Motor neuron (in vitro differentiated cells): ENCODE measurements at regions not wholly inside any gene's neighbourhood (a gene's known extent, or its start where the extent isn't known, plus 50 kb on each side); places are given as distances from the start of the nearest gene placed in this dataset.

ENCODE experiments used
- ATAC-seq, 8 experiments: fragments of 200-7000 bp; cut with Tn5 transposase; replicated peaks in 6 of 8; 2 replicates each; pipeline ENCODE4 v1.8.0; 2021; ENCODE audit warnings: mild to moderate bottlenecking in 8 of 8, moderate library complexity in 8 of 8
- H3K27ac ChIP-seq, 2 donors: fragments of 250-450 bp; sonication (Bioruptor Pico); 2 replicates each; pipeline ENCODE4 v1.9.0; 2021; ENCODE audit warnings: antibody characterized with exemption in 2 of 2, mild to moderate bottlenecking in 2 of 2, moderate library complexity in 1 of 2
- H3K4me1 ChIP-seq, 2 donors: fragments of 250-450 bp; sonication (Bioruptor Pico); replicated peaks in 1 of 2; 2 replicates each; pipeline ENCODE4 v1.6.1; 2021; ENCODE audit warnings: antibody characterized with exemption in 2 of 2, mild to moderate bottlenecking in 2 of 2, moderate library complexity in 1 of 2
- H3K4me3 ChIP-seq, 5 donors: fragments of 250-450 bp; sonication (Bioruptor Pico); 2 replicates each; pipeline ENCODE4 v1.9.0; 2021; ENCODE audit warnings: antibody characterized with exemption in 5 of 5, mild to moderate bottlenecking in 5 of 5, moderate library complexity in 4 of 5
- WGBS, 10 experiments: fragments of 450-650 bp; shearing (Covaris generic); methylation state at CpG; one replicate each; pipeline ENCODE4 v1.0.0; 2022; 5-methylcytosine and 5-hydroxymethylcytosine counted together
- in situ Hi-C, 9 experiments: fragments of 400-800 bp; cut with MboI; loops; one replicate each; pipeline ENCODE4 v1.15.0; 2021; ENCODE audit warnings: low sequenced_read_pairs in 9 of 9, low pct_unique_long_range_greater_than_20kb in 2 of 9; ENCODE audit not compliant: unreplicated experiment in 9 of 9

DNA sequence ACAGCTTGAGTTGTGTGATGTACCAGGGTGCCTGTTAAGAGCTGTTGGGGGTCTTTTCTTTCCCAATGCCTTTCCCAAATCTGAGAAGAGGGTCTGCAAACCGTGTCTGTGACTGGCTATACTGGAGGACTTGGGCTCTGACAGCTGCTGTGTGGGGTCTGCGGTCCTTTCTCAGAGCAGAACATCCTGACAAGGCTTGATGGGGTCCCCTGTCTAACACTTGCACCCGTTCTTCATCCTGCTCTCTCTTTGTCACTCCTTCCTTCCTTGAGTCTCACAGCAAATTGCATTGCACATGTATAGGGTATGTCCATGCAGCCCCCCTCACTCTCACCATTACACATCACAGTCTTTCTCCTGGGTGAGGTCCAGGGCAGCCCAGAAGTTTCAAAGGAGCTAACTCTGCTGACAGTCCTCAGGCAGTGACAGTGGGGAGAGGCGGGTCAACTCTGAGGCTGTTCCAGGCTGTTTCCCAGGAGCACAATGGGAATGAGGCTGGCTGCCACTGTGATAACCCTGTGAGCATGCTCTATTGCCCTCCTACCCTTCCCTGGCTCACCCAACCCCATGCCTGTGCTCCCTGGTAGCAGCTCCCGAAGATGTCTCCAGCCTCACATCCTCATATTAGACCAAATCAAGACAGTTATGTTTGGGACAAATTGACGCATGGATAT, 163.2 kb upstream of the GGTLC1 start:
- no peak overlapping the region for H3K4me3 ChIP-seq

DNA sequence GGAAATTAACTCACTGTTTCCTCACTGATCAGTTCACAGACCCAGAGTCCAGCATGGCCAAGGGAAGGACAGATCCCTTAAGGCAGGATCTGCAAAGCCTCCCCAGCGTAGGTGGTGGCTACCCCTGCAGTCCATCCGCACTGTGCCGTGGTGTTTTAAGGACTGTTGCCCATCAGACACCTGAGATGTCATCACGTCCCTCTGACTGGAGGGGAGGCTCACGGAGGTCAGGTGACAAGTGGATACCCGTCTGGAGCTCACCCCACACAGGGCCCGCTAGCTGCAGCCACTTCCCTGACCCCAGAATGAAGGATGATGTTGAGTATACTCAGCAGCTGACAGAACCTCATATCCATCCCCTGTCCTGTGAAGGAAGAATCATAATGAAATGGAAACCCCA, 161.8 kb upstream of the GGTLC1 start:
- in situ Hi-C loops, result loop anchor here in 1 of 9 experiments (25.0 kb wide), 1 partner anchor 312 kb away; the partner anchor contains the start of gene SYNDIG1
- no peak for ATAC-seq
- Histone ChIP-seq H3K4me1 (peaks cover 0 to 7% of the 10 kb centered on the region in 2 donors), H3K27ac (no peak overlapping the region), H3K4me3 (no peak overlapping the region)
- 17 to 100% (median 80%) methylated on average over 1 to 7 of the region's 7 CpGs; no CpG with 5 or more reads in 1 of the 10 experiments for WGBS, 10 experiments

More for the DNA sequence above, 163.2 kb upstream of the GGTLC1 start:
- peak in 5 of 8 experiments; percentile 40 to 85 (median 58) for ATAC-seq
- in situ Hi-C loops, result loop anchor here in 1 of 9 experiments (25.0 kb wide), 1 partner anchor 311 kb away; the partner anchor contains the start of gene SYNDIG1
- no peak overlapping the region for H3K27ac ChIP-seq
- WGBS, 10 experiments, result 25 to 100% (median 70%) methylated on average over 1 to 5 of the region's 6 CpGs; no CpG with 5 or more reads in 1 of the 10 experiments
- peaks cover 0 to 7% of the 10 kb centered on the region in 2 donors for H3K4me1 ChIP-seq

DNA sequence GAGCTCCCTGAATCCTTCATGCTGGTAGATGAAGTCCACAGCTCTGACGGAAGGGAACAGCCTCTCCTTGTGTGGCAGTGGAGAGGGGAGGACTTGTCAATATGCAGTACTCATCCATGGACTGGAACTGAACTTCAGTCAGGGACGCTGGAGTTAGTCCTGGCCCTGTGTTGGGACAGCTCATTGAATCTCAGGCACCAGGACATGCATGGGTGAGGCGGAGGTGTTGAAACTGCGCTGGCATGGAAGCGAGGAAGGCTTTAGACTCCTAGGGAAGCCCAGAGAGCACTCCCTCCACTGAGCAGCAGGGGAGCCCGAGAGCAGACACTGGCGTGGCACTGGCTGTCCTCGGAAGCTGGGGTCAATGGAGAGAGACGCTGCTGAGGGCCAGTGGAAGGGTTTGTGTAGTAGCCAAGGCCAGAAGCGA, 161.3 kb upstream of the GGTLC1 start:
- 42 to 87% (median 68%) methylated on average over 3 to 10 of the region's 10 CpGs; no CpG with 5 or more reads in 4 of the 10 experiments for WGBS, 10 experiments
- peaks cover 0 to 7% of the 10 kb centered on the region in 2 donors for H3K4me1 ChIP-seq
- no peak overlapping the region for H3K27ac ChIP-seq
- ATAC-seq, result peak in 5 of 8 experiments; percentile 39 to 84 (median 58)
- in situ Hi-C loops, result loop anchor here in 2 of 9 experiments (25.0 kb wide), 2 partner anchors 113 to 312 kb away; partner anchors contain the start of gene SYNDIG1 (in 1 of the 2)
- no peak overlapping the region for H3K4me3 ChIP-seq

DNA sequence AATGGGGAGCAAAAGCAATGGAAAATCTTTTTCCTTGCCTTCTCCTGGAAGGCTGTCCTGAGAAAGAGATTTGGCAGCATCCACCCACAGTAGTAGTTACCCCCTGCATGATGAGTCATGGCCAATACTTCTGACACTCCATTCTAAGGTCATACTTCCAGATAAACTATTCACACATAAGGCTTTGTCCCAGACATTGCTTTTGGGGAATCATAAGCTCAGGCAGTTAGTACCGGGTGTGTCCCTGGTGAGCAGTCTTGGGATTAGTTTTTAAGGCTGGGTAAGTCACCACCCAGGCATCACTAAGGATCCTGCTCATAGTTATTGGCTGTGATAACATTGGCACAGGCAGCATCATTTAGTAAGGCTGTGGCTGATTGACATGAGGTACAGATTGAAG, 160.6 kb upstream of the GGTLC1 start:
- in situ Hi-C loops, result loop anchor here in 1 of 9 experiments (25.0 kb wide), 1 partner anchor 112 kb away; no protein-coding TSS in a partner anchor

DNA sequence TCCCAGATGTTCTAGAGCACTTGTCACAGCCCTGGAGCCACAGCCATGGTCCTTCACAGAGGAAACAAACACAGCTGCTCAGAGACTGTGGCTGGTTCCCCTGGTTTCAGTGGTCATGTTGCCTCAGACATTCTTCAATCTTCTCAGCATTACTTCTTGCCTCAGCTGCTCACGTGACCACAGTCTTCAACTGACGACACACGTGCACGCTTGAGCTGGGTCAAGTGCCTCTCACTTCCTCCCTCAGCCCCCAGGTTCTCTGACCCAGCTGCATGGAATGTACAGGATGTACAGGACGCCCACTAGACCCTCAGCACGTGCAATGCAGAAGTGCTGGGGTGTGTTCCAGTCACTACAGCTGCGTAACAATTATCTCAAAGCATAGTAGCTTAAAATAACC, 159.8 kb upstream of the GGTLC1 start:
- Histone ChIP-seq H3K4me1 (peaks cover 0 to 7% of the 10 kb centered on the region in 2 donors), H3K4me3 (no peak overlapping the region), H3K27ac (no peak overlapping the region)
- in situ Hi-C loops, result loop anchor here in 1 of 9 experiments (25.0 kb wide), 1 partner anchor 111 kb away; no protein-coding TSS in a partner anchor
- no peak for ATAC-seq
- WGBS, 10 experiments, result 67 to 97% (median 84%) methylated on average over 1 to 6 of the region's 7 CpGs; no CpG with 5 or more reads in 4 of the 10 experiments

More for the DNA sequence above, 160.6 kb upstream of the GGTLC1 start:
- H3K4me1 ChIP-seq, result peaks cover 0 to 7% of the 10 kb centered on the region in 2 donors
- H3K27ac ChIP-seq, result no peak overlapping the region
- no peak overlapping the region for H3K4me3 ChIP-seq
- 88 to 89% methylated on average over 1 of the region's 1 CpG; no CpG with 5 or more reads in 8 of the 10 experiments for WGBS, 10 experiments
- ATAC-seq, result peak in 3 of 8 experiments; percentile 34 to 51 (median 48)

DNA sequence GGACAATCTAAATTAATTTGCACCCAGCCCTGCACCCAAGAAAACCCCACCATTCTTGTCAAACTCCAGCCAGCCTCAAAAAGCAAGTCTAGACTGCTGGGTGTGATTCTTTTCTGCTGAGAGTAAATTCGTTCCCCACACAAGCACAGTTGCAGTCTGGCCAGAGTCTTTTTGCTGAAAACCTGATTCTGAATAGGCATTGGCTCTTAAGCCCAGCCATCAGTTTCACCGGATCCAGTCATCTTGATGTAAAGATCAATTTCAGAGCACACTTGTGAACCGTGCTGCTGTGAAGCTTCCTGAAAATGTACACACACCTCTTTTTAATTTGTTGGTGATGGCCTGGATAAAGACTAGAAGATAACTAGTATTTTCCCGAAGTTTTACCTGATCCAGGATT, 159.4 kb upstream of the GGTLC1 start:
- Histone ChIP-seq H3K4me1 (peaks cover 0 to 7% of the 10 kb centered on the region in 2 donors), H3K4me3 (no peak overlapping the region), H3K27ac (no peak overlapping the region)
- 13 to 88% (median 50%) methylated on average over 1 to 3 of the region's 4 CpGs; no CpG with 5 or more reads in 2 of the 10 experiments for WGBS, 10 experiments
- in situ Hi-C loops, result loop anchor here in 1 of 9 experiments (25.0 kb wide), 1 partner anchor 111 kb away; no protein-coding TSS in a partner anchor
- no peak for ATAC-seq

DNA sequence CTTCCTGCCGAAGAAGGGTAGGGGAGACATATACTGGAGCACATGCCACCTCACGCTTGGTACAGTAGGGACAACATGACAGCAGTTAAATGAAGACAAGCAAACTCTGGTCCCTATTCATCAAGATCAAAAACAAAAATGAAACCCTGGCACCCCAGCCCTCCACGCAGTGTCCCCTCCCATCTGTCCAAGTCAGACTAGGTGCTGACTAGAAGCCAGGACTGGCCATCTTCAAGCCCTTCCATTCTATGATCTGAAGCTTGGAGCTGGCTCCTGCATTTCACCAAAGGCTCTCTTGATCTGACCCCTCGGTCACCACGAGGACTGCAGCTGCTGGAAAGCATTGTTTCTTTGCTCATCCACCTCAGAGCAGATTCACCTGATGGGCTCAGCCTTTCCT, 158.9 kb upstream of the GGTLC1 start:
- in situ Hi-C loops, result loop anchor here in 1 of 9 experiments (25.0 kb wide), 1 partner anchor 110 kb away; no protein-coding TSS in a partner anchor
- H3K4me1 ChIP-seq, result peaks cover 0 to 7% of the 10 kb centered on the region in 2 donors
- WGBS, 10 experiments, result 13 to 92% (median 81%) methylated on average over 2 to 5 of the region's 5 CpGs; no CpG with 5 or more reads in 3 of the 10 experiments
- ATAC-seq, result no peak
- no peak overlapping the region for H3K4me3 ChIP-seq
- H3K27ac ChIP-seq, result no peak overlapping the region

DNA sequence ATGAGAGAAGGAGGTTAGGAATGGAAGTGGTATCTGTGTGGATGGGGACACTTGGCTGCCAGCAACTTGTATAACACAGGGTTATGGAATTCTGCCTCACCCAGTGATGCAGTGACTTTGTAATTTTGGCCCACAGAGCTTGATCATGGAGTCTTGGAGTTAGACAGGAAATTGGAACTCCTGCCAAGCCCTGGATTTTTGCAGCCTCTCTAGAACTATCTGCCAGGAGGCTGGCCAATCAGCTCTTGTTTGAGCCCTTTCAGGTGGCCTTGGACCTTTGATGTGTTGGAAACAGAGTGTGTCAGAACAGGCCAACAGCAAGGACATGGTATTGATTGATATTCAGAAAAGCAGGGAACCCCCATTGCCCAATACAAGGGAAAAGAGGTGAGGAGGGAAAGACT, 157.7 kb upstream of the GGTLC1 start:
- ATAC-seq, result no peak
- no peaks in the 10 kb centered on the region for H3K4me1 ChIP-seq
- in situ Hi-C loops, result loop anchor here in 1 of 9 experiments (25.0 kb wide), 1 partner anchor 109 kb away; no protein-coding TSS in a partner anchor
- H3K27ac ChIP-seq, result no peak overlapping the region
- H3K4me3 ChIP-seq, result no peak overlapping the region

DNA sequence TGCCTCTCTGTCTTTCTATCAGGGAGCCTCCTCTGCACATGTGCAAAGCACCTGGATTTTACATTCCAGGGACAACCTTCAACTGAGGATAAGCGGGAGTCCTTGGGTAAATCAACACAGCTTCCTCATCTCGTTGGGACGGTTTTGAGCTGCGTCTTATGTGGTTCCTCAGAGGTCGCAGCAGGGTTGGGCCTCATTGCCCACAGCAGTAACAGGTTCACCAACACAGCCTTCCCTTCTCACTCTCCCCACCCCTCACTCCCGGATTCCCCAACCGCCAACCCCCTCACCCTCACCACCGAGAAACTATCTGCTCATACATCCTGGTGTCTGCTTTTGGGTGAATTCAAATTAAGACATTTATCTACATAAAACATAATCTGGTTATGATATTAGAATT, 155.8 kb upstream of the GGTLC1 start:
- in situ Hi-C loops, result loop anchor here in 1 of 9 experiments (25.0 kb wide), 1 partner anchor 107 kb away; no protein-coding TSS in a partner anchor
- no peaks in the 10 kb centered on the region for H3K4me1 ChIP-seq
- H3K27ac ChIP-seq, result no peak overlapping the region
- 38 to 80% methylated on average over 3 of the region's 8 CpGs; no CpG with 5 or more reads in 8 of the 10 experiments for WGBS, 10 experiments
- no peak overlapping the region for H3K4me3 ChIP-seq
- no peak for ATAC-seq

DNA sequence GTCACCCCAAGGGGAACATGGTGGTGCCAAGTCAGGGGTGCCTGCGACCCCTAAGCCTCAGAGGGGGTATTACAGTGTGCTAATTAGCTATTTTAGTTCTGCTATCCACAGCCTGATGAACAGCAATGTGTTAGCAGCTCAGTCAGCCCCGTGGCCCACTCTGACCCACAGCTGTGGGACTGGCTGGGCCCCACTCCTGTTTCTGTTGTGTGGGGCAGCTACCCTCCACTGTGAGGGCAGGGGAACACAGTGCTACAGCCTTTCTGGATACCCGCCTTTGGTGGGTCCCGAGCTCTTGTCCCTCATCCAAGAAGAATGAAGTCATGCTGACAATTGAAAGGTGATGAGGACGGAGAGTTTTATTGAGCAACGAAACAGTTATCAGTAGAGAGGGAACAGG, 152.5 kb upstream of the GGTLC1 start:
- ATAC-seq, result no peak
- in situ Hi-C loops, result loop anchor here in 1 of 9 experiments (25.0 kb wide), 1 partner anchor 104 kb away; no protein-coding TSS in a partner anchor
- H3K4me3 ChIP-seq, result no peak overlapping the region
- no peak overlapping the region for H3K27ac ChIP-seq
- 7 to 80% (median 57%) methylated on average over 1 to 5 of the region's 6 CpGs; no CpG with 5 or more reads in 2 of the 10 experiments for WGBS, 10 experiments
- no peaks in the 10 kb centered on the region for H3K4me1 ChIP-seq

DNA sequence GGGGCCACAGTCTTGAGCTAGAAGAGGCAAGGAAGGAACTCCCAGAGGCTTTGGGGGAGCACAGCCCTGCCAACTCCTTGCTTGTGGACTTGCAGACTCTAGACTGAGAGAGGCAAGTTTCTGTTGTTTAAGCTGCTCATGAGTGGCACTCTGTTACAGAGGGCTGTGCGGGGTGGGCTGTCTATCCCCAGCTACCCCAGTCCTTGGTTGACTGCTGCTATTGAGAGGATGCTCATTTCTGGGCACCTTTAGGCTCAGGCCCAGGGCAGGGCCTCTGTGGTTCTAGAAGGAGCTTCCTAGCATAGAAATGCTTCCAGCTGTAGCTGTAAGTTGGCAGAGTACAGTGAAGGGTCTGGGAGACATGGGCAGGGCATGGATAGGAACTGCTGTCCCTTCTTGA, 151.3 kb upstream of the GGTLC1 start:
- in situ Hi-C loops, result loop anchor here in 1 of 9 experiments (25.0 kb wide), 1 partner anchor 103 kb away; no protein-coding TSS in a partner anchor
- WGBS, 10 experiments, result 0 to 100% (median 50%) methylated on average over 1 of the region's 1 CpG; no CpG with 5 or more reads in 7 of the 10 experiments
- no peaks in the 10 kb centered on the region for H3K4me1 ChIP-seq
- H3K27ac ChIP-seq, result no peak overlapping the region
- no peak overlapping the region for H3K4me3 ChIP-seq
- no peak for ATAC-seq

DNA sequence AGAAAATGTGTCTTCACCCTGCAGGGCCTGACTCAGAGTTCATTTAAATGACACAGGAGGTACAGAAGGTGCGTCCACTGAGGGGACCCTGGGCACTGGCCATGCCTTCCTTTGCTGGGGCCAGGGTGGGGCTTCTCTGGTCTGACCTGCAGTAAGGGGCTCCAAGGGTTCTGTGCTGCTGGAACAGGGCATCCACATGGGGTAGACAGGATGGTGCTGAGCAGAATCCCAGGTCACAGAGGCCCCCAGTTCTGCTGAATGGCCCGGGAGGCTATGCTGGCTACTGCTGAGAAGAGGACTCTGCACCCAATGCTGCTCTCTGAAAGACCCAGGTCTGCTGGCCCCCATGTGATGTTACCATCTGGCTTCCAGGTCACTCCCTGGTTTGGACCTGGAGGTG, 150.4 kb upstream of the GGTLC1 start:
- in situ Hi-C loops, result loop anchor here in 1 of 9 experiments (25.0 kb wide), 1 partner anchor 102 kb away; no protein-coding TSS in a partner anchor
- WGBS, 10 experiments, result 40 to 90% methylated on average over 1 to 2 of the region's 2 CpGs; no CpG with 5 or more reads in 8 of the 10 experiments
- Histone ChIP-seq H3K4me3 (no peak overlapping the region), H3K27ac (no peak overlapping the region), H3K4me1 (no peaks in the 10 kb centered on the region)
- ATAC-seq, result peak in 1 of 8 experiments; percentile 9
